HG02678 (cell line): ENCODE measurements at regions not wholly inside any gene's neighbourhood (a gene's known extent, or its start where the extent isn't known, plus 50 kb on each side); places are given as distances from the start of the nearest gene placed in this dataset.

ENCODE experiments used
- ATAC-seq: cut with Tn5 transposase; IDR thresholded peaks from one replicate; pipeline ENCODE4 v1.9.1; 2021; ENCODE audit warnings: mild to moderate bottlenecking, moderate library complexity; ENCODE audit not compliant: unreplicated experiment

DNA sequence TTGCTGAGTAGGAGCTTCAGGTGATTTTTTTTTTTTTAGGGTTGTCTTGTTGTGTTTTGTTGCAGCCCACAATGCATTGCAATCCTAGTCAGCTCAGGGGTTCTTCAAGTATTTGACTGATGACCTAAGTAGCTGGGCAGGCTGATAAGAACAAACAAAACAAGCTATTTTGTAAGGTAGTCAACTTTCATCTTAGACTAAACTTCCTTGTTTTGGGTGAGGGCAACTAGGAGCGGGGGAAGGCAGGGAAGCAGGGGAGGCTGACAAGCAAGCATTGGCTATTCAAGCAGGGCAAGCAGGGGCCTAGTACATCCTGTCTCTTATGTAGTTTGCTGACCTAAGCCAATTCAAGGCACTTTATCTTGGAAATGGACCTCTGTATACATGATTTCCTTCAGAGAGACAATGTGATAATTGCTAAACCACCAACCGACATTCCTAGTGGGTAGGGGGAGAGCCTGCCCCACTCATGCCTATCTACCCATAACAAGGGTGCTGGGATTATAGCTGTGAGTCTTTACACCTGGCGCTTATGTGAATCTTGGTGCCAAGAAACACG lies 163.3 kb upstream of the PRKCQ start:
- no peak for ATAC-seq

DNA sequence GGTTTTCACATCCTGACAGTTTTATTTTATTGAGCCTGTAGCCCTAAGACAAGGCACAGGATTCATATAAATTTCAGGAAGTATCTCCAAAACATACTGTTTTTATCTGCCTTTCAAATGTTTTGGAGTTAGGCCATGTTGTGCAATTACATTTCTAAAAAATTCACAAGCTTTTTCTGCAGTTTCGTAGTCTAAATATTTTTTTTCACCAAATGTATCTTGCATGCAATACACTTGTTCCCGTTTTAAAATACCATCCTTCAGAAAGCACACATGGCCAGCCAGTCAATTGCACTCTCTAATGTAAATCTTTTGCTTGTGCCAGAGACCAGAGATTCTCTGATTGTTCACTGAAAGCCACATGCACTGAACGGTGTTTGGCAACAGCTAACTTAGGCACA lies 161.5 kb upstream of the PRKCQ start:
- no peak for ATAC-seq

DNA sequence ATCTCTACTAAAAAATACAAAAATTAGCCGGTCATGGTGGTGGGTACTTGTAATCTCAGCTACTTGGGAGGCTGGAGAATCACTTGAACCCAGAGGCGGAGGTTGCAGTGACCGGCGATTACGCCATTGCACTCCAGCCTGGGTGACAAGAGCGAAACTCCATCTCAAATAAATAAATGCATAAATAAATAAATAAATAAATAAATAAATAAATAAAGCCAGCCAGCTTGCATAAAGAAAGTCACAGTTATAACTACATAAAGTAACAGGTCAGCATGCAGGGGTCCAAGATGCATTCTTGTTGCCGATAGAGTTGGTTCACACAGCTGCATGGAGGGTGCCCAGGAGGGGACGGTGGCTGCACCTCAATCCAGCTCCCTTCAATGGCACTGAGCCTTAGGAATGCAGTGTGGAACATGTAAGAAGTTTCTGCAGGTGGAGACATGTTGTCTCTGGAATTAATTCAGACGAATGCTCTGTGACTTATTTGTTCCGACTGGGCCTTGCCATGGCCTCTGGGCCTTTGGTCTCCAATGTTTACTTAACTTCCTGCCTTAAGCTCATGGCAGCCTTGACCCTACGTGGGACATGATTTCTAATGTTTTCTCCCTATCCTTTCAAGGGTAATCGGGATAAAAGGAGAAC lies 159.6 kb upstream of the PRKCQ start:
- no peak for ATAC-seq

DNA sequence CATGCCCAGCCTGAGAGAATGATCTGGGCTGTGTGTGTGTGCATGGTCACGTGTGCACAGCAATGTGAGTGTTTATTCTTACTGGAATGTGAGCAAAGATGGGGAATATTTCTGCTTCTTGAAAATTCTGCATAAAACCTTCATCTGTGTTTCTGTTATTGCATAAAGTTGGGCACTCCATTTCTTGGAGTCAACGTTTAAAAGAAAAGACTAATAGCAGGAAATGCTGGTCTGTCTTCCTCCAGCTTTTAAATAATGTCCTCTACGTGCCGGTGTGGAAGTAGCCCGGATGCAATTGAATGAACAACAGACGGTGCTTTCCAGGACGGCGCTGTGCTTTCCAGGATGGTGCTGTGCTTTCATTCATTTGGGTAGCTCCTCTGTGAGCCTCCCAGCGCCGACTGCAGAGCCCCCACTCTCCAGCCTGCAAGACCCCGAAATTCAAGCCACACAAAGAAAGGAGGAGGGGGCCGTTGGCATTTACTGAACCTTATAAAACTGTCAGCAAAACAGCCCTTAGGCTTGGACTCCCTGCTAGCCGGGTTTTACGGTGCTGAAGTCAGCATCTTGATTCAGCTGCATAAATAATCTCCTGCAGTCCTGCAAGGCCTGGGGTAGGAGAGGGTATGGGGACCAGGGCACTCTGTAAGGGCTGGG lies 158.2 kb upstream of the PRKCQ start:
- peak; percentile 40 for ATAC-seq

DNA sequence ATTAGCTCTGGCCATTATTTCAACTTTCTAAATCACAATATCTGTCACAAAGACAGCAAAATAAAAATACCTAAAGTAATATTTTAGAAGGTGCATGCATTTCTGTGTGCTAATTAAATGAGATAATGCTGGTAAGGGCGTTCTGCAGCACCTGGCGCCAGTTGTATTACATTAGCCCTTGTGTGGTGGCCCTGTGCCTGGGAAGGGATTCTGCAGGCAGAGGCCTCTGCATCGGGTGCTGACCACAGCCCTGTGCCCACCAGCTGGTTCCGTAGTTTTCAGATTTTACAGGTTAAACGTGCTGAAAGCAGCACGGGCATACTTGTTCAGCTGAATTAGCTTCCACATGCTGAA lies 157.7 kb upstream of the PRKCQ start:
- ATAC-seq = no peak

DNA sequence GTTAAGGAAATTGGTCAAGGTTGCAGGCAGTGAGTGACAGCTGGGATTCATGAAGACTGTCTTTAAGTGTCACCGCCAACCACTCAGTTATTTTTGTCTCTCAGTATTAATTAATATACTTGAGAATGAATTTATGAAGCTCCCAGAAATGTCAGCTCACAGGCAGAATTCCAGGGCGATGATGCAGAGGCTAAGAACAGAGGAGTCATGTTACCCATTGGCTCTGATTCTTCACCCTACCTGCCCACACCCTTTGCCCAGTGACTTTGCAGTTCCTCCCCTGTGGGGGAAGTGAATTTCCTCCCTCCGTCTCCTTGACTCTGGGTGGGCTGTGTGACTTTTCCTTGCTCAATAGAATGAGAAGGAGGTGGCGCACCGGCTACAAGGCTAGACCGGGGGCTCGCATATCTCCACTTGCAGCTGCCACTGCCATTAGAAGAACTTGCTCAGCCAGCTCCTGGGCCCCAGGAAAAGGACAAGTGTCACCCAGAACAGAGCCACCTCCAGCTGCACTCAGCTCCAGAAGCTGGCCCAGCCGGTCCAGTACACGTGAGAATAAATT lies 157.1 kb upstream of the PRKCQ start:
- ATAC-seq = no peak

DNA sequence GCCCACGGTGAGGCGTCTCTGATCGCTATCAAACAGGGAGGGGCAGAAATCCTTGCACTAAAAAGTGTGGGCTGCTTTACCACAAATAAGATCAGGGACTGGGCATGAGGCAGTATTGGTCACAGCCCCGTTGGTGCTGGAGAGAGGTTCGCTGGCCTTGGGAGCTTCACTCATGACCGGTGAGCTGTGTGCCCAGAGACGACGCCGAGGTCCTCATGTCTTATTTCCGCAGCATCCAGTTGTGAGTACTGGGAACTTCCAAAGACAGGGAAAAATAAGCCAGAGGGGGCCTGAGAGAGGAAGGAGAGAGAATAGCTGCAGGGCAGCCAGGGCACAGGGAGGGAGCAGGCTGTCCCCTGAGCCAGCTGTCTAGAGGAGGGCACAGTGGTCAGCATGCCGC lies 154.2 kb upstream of the PRKCQ start:
- ATAC-seq = no peak

DNA sequence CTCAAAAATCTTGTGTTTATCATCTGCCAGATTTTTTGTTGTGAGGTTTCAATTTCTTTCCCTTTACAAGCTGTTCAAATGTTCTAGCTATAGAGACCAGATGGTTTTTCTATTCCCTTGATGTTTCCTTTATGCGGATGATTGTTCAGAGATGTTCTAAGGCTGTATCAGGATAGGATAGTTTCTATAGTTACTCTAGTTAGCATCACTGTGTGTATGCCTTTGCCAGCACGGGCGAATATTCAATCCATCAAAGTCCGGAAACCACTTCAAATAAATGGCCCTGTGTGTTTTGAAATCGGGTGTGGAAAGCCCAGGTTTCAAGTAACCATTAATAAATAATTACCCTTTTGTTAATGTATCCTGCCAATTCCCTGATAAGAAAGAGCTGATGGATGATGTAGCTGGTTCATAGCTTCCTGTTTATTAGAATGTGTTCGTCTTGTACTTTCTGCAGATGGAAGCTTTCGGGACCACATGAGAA lies 149.8 kb upstream of the PRKCQ start:
- no peak for ATAC-seq

DNA sequence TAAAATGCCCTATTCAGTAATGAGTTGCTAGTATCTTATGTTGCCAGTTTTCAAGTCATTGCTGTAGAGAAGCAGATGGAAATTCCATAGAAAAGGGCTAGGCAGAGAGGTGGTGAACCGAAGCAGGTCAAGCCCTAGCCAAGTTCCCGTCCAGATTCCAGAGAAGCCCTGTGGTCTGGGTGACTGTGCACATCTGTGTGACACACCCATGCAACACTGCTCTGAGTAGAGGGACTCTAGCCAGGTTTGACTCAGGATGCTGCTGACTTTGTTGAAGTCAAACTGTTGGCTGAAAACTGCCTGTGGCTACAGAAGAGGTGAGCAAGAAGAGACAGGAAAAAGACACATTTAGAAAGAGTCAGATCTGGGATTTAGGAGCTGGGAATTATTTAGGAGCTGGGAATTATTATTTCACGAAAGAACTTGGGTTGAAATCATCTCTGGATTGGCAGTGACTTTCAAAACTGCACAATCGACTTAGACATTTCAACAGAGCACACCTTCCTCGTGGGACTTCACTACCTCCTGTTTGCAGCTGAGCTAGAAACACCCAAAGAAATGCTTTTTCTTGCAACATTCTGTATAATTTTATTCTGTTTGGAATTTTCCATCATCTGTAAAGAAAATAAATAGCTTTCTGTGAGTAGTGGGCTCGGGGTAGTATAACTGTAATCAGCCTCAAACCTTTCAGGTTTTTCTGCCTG lies 149.1 kb upstream of the PRKCQ start:
- ATAC-seq = no peak

DNA sequence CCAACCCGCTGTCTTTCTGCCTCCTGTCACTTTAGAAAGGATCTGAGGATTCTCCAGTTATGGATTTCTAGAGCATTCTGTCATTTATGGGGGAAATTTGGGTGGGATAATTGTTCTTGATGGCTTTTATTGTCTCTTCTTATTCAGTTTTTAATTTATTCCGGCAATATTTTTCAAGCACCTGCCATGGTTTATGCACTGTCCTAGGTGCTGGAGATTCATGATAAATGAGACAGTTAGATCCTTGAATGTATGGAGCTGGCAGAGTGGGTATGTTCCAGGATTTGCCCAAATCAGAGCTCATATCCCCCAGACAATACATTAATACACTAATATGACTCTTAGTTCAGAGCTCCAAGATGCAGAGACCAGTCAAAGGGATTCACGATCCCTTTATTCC lies 146.8 kb upstream of the PRKCQ start:
- no peak for ATAC-seq

DNA sequence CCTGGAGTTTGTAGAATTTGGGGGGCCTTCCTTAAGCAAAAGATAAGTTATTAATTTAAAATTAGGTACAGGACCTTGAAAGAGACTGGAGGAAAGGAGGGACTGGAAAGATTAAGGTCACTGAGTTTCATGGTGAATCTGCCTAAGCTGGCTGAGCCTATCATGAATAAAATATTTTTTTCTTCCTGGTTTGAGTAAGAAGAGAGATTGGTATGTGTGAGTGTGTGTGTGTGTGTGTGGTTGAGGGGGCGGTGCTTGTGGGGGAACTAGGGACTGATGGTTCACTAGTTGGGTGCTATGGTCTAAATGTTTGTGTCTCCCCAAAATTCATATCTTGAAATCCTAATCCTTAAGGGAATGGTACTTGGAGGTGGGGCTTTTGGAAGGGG lies 142.5 kb upstream of the PRKCQ start:
- no peak for ATAC-seq

DNA sequence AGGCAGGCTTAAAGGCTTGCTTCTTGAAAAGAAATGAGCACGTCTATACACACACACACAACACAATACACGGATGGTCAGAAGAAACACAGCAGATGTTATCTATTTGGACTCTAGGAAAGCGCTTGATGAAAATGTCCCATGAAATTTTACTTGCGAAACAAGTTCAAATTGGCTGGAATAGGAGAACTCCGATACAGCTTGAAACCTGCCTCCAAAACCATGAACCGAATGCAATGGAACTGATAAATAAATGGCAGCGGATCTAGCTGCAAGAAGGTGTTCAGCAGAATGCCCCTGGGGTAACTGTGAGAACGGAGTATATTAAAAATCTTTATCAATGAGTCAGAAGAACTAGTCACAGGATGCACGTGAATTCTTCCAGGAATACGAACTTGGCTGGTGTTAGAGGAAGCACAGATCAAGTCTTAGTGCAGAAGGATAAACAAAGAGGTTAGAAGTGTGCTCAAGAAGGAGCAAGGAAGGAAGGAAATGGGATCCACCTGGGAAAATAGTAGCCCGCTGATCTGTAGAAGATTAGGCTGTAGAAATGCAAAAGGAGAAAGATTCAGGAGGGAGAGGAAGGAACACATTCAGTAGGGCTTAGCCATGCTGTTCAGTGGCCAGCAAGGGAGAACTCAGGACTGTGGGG lies 142.0 kb upstream of the PRKCQ start:
- no peak for ATAC-seq

DNA sequence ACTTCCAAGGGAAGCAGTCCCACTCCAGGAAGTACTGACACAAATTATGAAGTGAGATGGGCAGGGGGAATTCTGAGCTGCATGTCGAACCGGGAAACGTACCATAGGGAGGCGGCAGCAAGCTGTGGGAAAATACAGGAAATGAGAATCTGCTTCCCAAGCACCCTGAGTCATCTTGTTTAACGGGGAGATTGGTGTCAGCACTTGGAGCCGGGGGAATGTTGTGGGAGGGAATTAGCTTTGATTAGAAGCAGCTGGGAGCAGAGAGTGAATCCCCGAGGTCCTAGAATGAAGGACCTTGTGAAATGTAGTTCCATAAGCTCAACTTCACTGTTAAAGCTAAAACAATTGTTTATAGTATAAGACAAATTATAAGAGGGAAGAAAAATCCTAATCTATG lies 141.4 kb upstream of the PRKCQ start:
- no peak for ATAC-seq

DNA sequence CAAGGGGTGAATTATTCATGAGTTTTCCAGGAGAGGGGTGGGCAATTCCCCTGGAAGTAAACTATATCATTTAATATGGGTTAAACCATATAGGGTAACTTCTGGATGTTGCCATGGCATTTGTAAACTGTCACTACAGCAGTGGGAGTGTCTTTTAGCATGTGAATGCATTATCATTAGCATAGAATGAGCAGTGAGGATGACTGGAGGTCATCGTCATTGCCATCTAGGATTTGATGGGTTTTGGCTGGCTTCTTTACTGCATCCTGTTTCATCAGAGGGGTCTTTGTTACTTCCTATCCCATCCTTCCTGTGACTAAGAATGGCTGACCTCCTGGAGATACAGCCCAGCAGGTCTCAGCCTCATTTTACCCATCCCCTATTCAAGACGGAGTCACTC lies 139.5 kb upstream of the PRKCQ start:
- ATAC-seq = no peak

DNA sequence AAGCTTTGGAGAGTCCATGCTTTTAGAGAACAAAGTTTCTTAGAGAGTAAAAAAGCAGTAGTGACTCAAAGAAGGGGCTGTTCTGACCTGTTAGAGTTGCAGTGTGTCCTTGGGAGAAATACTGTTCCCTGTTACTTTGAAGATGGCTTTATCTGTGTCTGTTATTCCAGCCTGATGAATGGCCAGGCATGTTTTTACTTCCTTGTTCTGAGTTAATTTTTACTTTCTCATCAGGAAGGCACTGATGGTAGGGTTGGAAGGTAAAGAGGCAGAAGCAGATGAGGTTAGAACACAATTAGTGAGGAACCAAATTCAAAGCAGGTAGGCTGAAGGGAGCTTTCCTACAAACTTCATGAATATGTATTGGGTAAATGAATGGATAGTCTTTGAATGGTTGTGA lies 138.5 kb upstream of the PRKCQ start:
- no peak for ATAC-seq

DNA sequence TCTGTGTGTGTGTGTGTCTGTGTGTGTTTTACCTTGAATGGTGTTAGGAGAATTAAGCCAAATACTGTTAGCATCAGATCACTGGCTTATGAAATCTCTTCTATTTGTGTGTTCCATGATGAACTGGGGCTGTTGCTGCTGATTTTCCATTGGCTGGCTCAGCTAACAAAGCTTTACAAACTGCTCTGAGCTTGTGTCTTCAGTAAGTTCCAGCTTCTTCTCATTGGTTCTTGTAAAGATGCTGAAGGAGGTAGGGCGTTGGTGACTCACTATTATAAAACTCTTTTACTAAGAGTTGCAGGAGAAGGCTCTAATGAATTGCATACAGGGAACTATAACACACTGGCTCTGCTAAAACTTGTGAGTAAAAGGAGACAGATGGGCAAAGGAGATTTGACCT lies 136.4 kb upstream of the PRKCQ start:
- no peak for ATAC-seq

DNA sequence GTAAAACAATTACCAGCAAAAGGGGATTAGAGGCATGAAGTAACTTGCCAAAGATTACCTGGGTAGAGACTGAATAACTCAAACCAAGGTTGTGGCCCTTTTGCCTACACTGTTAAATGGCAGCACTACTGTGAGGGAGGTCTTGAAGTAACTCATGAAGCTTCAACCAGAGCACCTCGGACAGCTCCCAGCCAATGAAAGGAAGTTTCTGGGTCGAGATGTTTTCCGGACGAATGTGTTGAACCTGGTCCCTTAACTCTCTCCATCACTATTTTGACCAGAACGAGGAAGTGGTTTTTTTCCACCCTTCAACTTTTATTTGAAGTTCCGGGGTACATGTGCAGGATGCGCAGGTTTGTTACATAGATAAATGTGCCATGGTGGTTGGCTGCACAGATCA lies 133.6 kb upstream of the PRKCQ start:
- ATAC-seq = no peak

DNA sequence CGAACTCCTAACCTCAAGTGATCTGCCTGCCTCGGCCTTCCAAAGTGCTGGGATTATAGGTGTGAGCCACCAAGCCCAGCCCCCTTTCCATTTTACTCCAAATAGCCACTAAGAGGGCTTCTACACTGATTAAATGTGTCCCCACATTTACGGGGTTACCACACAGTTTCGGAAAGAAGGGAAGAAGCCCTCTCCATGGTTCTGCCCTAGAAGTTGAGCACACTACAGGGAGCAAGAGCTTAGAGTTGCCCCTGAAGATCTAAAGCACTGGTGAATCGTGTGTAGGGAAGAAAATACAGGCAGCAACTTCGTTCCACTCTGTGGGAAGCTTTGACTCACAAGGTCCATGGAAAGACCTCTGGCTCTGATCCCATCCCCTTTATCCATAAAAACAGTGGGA lies 133.0 kb upstream of the PRKCQ start:
- ATAC-seq = no peak

DNA sequence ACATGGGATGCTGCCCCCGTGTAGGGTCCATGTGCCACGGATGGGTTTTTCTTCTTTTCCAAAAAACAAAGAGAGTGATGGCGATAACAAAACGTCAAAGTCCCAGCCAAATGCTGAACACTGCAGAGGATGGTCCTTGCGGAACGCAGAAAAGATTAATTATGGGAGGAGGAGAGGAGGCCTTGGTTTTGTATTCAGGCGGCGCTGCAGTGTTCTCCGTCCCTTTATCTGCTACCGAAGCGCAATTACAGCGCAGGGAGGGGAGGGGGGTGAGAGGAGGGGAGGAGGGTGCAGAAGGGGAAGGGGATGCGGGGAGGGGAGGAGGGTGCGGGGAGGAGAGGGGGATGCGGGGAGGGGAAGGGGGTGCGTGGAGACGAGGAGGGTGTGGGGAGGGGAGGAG lies 131.8 kb upstream of the PRKCQ start:
- ATAC-seq = no peak

DNA sequence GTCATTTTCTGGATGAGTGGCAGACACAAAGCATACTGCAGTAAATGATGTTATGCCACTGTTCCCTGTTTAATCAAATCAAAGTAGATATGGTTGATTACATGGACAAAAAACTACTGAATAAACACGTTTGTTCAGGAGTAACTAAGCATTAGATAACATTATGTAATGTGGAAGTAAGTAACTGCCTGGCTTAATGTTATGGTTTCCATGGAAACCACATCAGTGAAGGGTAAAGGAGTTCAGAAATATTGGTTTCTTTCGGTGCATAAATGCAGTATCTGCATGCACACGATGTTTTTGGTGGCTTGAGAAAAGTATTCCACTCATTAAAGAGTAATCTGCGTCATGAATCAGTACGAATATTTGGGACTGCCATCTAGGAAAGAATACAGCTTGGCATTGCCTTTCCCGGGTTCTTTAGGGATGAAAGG lies 131.3 kb upstream of the PRKCQ start:
- ATAC-seq = no peak

DNA sequence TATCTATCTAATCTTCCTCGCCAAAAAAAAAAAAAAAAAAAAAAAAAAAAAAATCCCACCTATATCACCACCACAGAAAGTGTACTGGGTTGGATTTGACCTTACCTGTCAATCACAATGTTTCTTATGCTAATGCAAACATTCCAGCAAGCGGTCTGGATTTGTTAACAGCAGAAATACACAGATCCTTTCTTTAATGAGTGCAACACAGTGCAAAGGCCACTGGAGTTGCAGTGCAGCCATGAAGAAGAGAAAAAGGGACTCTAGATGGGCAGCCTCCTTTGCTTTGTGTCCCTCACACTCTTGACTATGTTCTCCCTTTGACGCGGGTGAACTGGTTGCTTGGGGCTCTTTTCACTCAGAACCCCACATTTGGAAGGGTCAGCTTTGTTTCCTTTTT lies 127.3 kb upstream of the PRKCQ start:
- ATAC-seq = no peak
